Activated T-cell treated with anti-CD3 and anti-CD28 coated beads, Interleukin-2, amount 50 U/mL, for 4 hours (primary cell): ENCODE measurements at regions not wholly inside any gene's neighbourhood (a gene's known extent, or its start where the extent isn't known, plus 50 kb on each side); places are given as distances from the start of the nearest gene placed in this dataset.
"Not testable (repeated sequence)": the region's sequence is repeated elsewhere in the genome, so short reads cannot be mapped to it uniquely, and the experiment has no call there.

ENCODE experiments used
- ATAC-seq, 2 donors: fragments of 200-7000 bp; cut with Tn5 transposase; one replicate each; pipeline ENCODE4 v1.10.0; 2021
- DNase-seq: peaks from one replicate; pipeline ENCODE4 v3.0.0-alpha.2; 2020
- H3K27me3 Mint-ChIP-seq: one replicate; pipeline ENCODE4 v1.8.0; 2021; ENCODE audit warnings: low read depth, mixed read lengths
- H3K36me3 Mint-ChIP-seq: one replicate; pipeline ENCODE4 v1.8.0; 2022; ENCODE audit warnings: mixed read lengths; ENCODE audit not compliant: insufficient read depth
- H3K4me1 Mint-ChIP-seq: one replicate; pipeline ENCODE4 v1.8.0; 2021; ENCODE audit warnings: low read depth, mixed read lengths
- H3K4me3 Mint-ChIP-seq: one replicate; pipeline ENCODE4 v1.8.0; 2021; ENCODE audit warnings: mild to moderate bottlenecking, moderate library complexity, mixed read lengths
- H3K9me3 Mint-ChIP-seq: one replicate; pipeline ENCODE4 v1.8.0; 2021; ENCODE audit warnings: mixed read lengths

DNA sequence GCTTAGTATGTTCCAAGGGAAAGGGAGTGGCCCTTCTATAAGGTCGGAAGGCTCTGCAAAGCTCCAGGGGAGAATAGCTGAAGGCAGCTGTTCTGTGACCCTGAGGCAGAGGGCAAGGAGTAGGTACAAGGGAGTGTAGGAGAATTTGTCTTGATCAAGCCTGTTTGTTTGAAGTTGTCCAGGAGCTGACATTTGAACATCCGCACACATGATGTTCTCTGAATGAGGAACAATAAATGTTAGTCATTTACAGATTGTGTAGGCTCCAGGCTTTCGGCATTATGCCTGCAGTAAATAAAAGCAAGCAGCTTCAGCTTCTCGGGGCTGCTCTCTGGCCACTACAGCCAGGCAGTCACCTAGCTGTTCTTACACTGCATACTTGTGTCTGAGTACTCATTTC, 52.7 kb downstream of the CTAGE6 start:
- H3K27me3 Mint-ChIP-seq, H3K9me3 Mint-ChIP-seq: not testable (repeated sequence)

DNA sequence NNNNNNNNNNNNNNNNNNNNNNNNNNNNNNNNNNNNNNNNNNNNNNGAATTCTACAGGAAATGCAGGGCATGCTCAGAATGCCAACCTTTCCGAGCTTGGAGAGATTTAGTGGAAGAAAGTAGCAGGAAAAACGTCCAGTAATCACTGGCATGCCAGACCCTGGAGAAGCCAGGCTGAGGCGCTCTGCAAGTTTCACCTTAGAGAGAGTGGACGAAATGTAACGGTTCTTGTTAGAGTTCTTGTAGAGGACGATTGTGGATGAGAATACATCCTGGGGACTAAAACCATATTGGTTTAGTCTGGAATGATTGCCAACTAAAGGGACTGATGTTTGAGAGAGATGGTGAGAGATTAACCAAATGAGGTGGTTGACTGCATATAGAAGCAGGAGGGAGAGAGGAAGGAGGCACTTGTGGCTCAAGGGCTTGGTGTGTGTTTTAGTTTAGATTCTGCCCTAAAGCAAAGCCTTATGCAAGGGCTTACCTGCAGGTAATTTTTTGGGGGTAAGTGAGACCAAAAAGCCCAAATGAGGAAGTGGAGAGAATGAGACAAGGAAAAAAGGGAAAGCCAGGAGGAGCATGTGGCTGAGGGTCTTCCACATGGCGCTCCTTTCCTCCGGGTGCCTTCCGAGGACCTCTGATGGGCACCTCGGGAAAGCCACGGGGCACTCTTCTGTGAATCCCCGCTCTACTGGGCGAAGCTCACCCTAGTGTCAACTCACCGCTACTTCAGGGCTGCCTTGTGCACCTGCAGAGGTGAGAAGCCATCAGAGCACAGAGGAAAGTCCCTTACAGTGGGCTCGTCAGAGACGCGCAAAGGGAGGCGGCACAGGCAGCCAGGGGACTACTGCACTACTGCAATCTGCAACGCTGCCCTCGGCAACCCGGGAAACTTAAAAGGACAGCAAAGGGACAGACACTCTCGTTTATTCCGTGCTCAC, 56.5 kb downstream of the CTAGE6 start:
- ATAC-seq = peak; percentile 98 to 99
- H3K36me3 Mint-ChIP-seq, DNase-seq, H3K4me3 Mint-ChIP-seq, H3K4me1 Mint-ChIP-seq, H3K27me3 Mint-ChIP-seq, H3K9me3 Mint-ChIP-seq: not testable (repeated sequence)

More for the DNA sequence above, 52.7 kb downstream of the CTAGE6 start:
- not testable (repeated sequence) for H3K36me3 Mint-ChIP-seq, H3K4me1 Mint-ChIP-seq, ATAC-seq, DNase-seq, H3K4me3 Mint-ChIP-seq
